Ovary (tissue), 3 donors: ENCODE measurements at regions not wholly inside any gene's neighbourhood (a gene's known extent, or its start where the extent isn't known, plus 50 kb on each side); places are given as distances from the start of the nearest gene placed in this dataset.

Experiments used
- POLR2A ChIP-seq: fragments of 450-650 bp; IDR thresholded peaks from one replicate; pipeline ENCODE4 v1.6.1; 2017; ENCODE audit warnings: antibody characterized with exemption, mild to moderate bottlenecking, moderate library complexity
- TF ChIP-seq, protein P1 (sequence below), 3 donors: fragments of 450-650 bp in 2 of 3; fragments of 200-600 bp in 1 of 3; IDR thresholded peaks; one replicate each; pipeline versions ENCODE4 v1.5.1 to v1.8.0; 2016 to 2022; ENCODE audit warnings: antibody characterized with exemption in 3 of 3, mild to moderate bottlenecking in 1 of 3
- donor health status: DM: no; HTN: no; CAD: no.

DNA sequence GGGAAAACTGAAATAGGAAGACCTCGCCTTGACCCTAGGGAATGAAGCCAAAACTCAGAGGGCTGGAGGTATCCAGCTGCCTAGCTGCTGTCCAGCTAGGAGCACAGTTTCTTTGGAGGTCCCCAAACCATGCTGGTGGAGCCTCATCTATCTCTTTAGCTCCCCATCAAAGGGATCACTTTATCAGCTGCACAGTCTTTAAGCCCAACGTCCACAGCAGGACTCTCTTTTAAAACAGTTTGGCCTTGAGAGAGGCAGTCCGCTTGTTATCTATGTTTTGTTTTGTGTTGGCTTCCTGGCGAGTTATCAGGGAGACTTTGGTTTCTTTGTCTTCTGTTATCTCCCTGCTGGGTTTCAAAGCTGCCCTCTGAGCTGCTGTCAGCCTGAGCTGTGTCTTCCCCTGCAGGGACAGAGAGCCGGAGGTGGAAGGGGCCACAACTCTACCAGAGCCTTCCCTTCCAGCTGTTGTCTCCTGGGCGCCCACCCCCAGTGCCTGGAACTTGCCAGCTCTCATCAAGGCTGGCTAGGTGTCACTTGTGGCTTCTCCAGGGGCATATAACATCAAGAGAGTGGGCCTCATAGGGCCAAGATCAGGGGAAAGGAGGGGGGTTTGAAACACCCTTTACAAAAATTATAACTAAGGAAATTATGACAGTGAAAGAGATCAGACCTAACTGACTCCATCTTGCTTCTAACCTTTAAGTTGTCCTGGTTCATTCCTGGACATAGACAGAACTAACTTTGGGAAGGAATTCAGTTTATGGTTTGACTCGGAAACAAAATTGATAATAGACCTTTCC is 61.4 kb upstream of the C15orf39 start:
- TF ChIP-seq, protein P1, sequence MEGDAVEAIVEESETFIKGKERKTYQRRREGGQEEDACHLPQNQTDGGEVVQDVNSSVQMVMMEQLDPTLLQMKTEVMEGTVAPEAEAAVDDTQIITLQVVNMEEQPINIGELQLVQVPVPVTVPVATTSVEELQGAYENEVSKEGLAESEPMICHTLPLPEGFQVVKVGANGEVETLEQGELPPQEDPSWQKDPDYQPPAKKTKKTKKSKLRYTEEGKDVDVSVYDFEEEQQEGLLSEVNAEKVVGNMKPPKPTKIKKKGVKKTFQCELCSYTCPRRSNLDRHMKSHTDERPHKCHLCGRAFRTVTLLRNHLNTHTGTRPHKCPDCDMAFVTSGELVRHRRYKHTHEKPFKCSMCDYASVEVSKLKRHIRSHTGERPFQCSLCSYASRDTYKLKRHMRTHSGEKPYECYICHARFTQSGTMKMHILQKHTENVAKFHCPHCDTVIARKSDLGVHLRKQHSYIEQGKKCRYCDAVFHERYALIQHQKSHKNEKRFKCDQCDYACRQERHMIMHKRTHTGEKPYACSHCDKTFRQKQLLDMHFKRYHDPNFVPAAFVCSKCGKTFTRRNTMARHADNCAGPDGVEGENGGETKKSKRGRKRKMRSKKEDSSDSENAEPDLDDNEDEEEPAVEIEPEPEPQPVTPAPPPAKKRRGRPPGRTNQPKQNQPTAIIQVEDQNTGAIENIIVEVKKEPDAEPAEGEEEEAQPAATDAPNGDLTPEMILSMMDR (IDR thresholded peaks at IDR 0.05), result no peak
- TF ChIP-seq POLR2A, result no peak
